Neural progenitor cell (in vitro differentiated cells): ENCODE measurements at regions not wholly inside any gene's neighbourhood (a gene's known extent, or its start where the extent isn't known, plus 50 kb on each side); places are given as distances from the start of the nearest gene placed in this dataset.

ENCODE experiments used
- DNase-seq: peaks from one replicate; pipeline ENCODE4 v3.0.0-alpha.2; 2016; ENCODE audit warnings: low spot score
- H2AFZ ChIP-seq: fragments of 200-600 bp; sonication (generic); replicated peaks from 2 replicates; pipeline ENCODE4 v1.6.1; 2016; ENCODE audit warnings: antibody characterized with exemption
- H3F3A ChIP-seq: fragments of 200-600 bp; sonication (generic); 2 replicates; pipeline ENCODE4 v1.6.1; 2016; ENCODE audit warnings: antibody characterized with exemption, low read depth
- H3K27ac ChIP-seq: fragments of 200-600 bp; sonication (generic); 2 replicates; pipeline ENCODE4 v1.5.1; 2016; ENCODE audit warnings: mild to moderate bottlenecking
- H3K27me3 ChIP-seq: fragments of 200-600 bp; sonication (generic); 2 replicates; pipeline ENCODE4 v1.6.1; 2016; ENCODE audit warnings: mild to moderate bottlenecking, moderate library complexity
- H3K36me3 ChIP-seq: fragments of 200-600 bp; sonication (generic); 2 replicates; pipeline ENCODE4 v1.5.1; 2016
- H3K4me1 ChIP-seq: fragments of 200-600 bp; sonication (generic); 2 replicates; pipeline ENCODE4 v1.6.1; 2016; ENCODE audit warnings: mixed run types
- H3K4me2 ChIP-seq: fragments of 200-600 bp; sonication (generic); 2 replicates; pipeline ENCODE4 v1.6.1; 2016
- H3K4me3 ChIP-seq: fragments of 200-600 bp; sonication (generic); 2 replicates; pipeline ENCODE4 v1.5.1; 2016
- H3K79me2 ChIP-seq: fragments of 200-600 bp; sonication (generic); 2 replicates; pipeline ENCODE4 v1.6.1; 2016; ENCODE audit warnings: low read depth
- H3K9ac ChIP-seq: fragments of 200-600 bp; sonication (generic); 2 replicates; pipeline ENCODE4 v1.6.1; 2016
- H3K9me3 ChIP-seq: fragments of 200-600 bp; sonication (generic); 2 replicates; pipeline ENCODE4 v1.5.1; 2016; ENCODE audit warnings: low read depth
- H4K20me1 ChIP-seq: fragments of 200-600 bp; sonication (generic); 2 replicates; pipeline ENCODE4 v1.6.1; 2016; ENCODE audit warnings: low read depth
- H3K27ac Mint-ChIP-seq: 3 replicates; pipeline ENCODE4 v1.8.0; 2021; ENCODE audit warnings: mixed read lengths
- H3K27me3 Mint-ChIP-seq: 2 replicates; pipeline ENCODE4 v1.8.0; 2022; ENCODE audit warnings: low read depth, mild to moderate bottlenecking, inconsistent platforms, moderate library complexity, mixed read lengths; ENCODE audit not compliant: insufficient read depth
- H3K36me3 Mint-ChIP-seq: 3 replicates; pipeline ENCODE4 v1.8.0; 2021; ENCODE audit warnings: mixed read lengths
- H3K4me1 Mint-ChIP-seq: 3 replicates; pipeline ENCODE4 v1.8.0; 2021; ENCODE audit warnings: mixed read lengths
- H3K4me3 Mint-ChIP-seq: 3 replicates; pipeline ENCODE4 v1.8.0; 2021; ENCODE audit warnings: mild to moderate bottlenecking, moderate library complexity, mixed read lengths
- H3K9me3 Mint-ChIP-seq: 3 replicates; pipeline ENCODE4 v1.8.0; 2020; ENCODE audit warnings: mixed read lengths
- CTCF ChIP-seq: fragments of 200-600 bp; sonication (generic); IDR thresholded peaks from 2 replicates; pipeline ENCODE4 v1.5.1; 2017; ENCODE audit warnings: antibody characterized with exemption, mild to moderate bottlenecking
- EZH2 ChIP-seq: fragments of 200-600 bp; sonication (generic); IDR thresholded peaks from 2 replicates; pipeline ENCODE4 v1.6.1; 2017; ENCODE audit warnings: antibody characterized with exemption, mild to moderate bottlenecking, moderate library complexity
- EZH2phosphoT487 ChIP-seq: fragments of 200-600 bp; sonication (generic); IDR thresholded peaks from 2 replicates; pipeline ENCODE4 v1.6.1; 2017; ENCODE audit warnings: antibody characterized with exemption

- no peak for TF ChIP-seq CTCF
- no peak for TF ChIP-seq EZH2phosphoT487
- no peak for TF ChIP-seq EZH2
- peaks cover 11% of the 10 kb centered on the region for H3K4me1 Mint-ChIP-seq
Observed at GRCh38 chr10:47154762-47155161, 145.2 kb upstream of the GDF10 start.

GRCh38 chr10:47156873-47157272 lies 143.1 kb upstream of the GDF10 start:
- no peak overlapping the region for H3K27ac Mint-ChIP-seq
- no peaks in the 10 kb centered on the region for H3K36me3 ChIP-seq
- H3K4me3 ChIP-seq: no peak overlapping the region
- H3K36me3 Mint-ChIP-seq: no peaks in the 10 kb centered on the region
- H3K27me3 Mint-ChIP-seq: peaks cover 3% of the 10 kb centered on the region
- no peaks in the 10 kb centered on the region for H3F3A ChIP-seq
- no peak overlapping the region for H3K9ac ChIP-seq
- H3K9me3 Mint-ChIP-seq: peaks cover 32% of the 10 kb centered on the region
- peaks cover 10% of the 10 kb centered on the region for H3K4me1 Mint-ChIP-seq
- no peak overlapping the region for H3K4me3 Mint-ChIP-seq
- no peak for DNase-seq
- TF ChIP-seq EZH2: no peak
- no peak for TF ChIP-seq CTCF
- TF ChIP-seq EZH2phosphoT487: no peak
- no peaks in the 10 kb centered on the region for H3K79me2 ChIP-seq
- no peak overlapping the region for H3K4me2 ChIP-seq
- H3K9me3 ChIP-seq: peaks cover 4% of the 10 kb centered on the region
- H4K20me1 ChIP-seq: no peaks in the 10 kb centered on the region
- no peak overlapping the region for H3K27ac ChIP-seq
- no peaks in the 10 kb centered on the region for H3K4me1 ChIP-seq
- H2AFZ ChIP-seq: no peak overlapping the region
- H3K27me3 ChIP-seq: no peaks in the 10 kb centered on the region

More at GRCh38 chr10:47154762-47155161, 145.2 kb upstream of the GDF10 start:
- Mint-ChIP-seq H3K36me3 (no peaks in the 10 kb centered on the region), H3K27ac (no peak overlapping the region), H3K27me3 (no peaks in the 10 kb centered on the region), H3K9me3 (peaks cover 32% of the 10 kb centered on the region), H3K4me3 (no peak overlapping the region)
- Histone ChIP-seq H3F3A (no peaks in the 10 kb centered on the region), H4K20me1 (no peaks in the 10 kb centered on the region), H3K27ac (no peak overlapping the region), H3K9me3 (peaks cover 4% of the 10 kb centered on the region), H3K4me3 (no peak overlapping the region), H3K9ac (no peak overlapping the region), H2AFZ (no peak overlapping the region), H3K79me2 (no peaks in the 10 kb centered on the region), H3K4me1 (no peaks in the 10 kb centered on the region), H3K4me2 (no peak overlapping the region), H3K27me3 (no peaks in the 10 kb centered on the region), H3K36me3 (no peaks in the 10 kb centered on the region)
- DNase-seq: no peak

- Mint-ChIP-seq H3K36me3 (no peaks in the 10 kb centered on the region), H3K27me3 (peaks cover 3% of the 10 kb centered on the region), H3K27ac (no peak overlapping the region), H3K9me3 (peaks cover 24% of the 10 kb centered on the region), H3K4me1 (peaks cover 4% of the 10 kb centered on the region), H3K4me3 (no peak overlapping the region)
- H3K4me3 ChIP-seq: no peak overlapping the region
- H3K36me3 ChIP-seq: no peaks in the 10 kb centered on the region
- H2AFZ ChIP-seq: no peak overlapping the region
- no peaks in the 10 kb centered on the region for H3K27me3 ChIP-seq
- no peak overlapping the region for H3K4me2 ChIP-seq
- no peaks in the 10 kb centered on the region for H3F3A ChIP-seq
- H3K79me2 ChIP-seq: no peaks in the 10 kb centered on the region
- no peaks in the 10 kb centered on the region for H4K20me1 ChIP-seq
- no peak overlapping the region for H3K27ac ChIP-seq
- peaks cover 4% of the 10 kb centered on the region for H3K9me3 ChIP-seq
- H3K4me1 ChIP-seq: no peaks in the 10 kb centered on the region
- H3K9ac ChIP-seq: no peak overlapping the region
- TF ChIP-seq CTCF: no peak
- no peak for TF ChIP-seq EZH2
- TF ChIP-seq EZH2phosphoT487: no peak
- DNase-seq: no peak
Observed at GRCh38 chr10:47158116-47159071, 141.6 kb upstream of the GDF10 start.
